ENCODE measurements at regions not wholly inside any gene's neighbourhood (a gene's known extent, or its start where the extent isn't known, plus 50 kb on each side); places are given as distances from the start of the nearest gene placed in this dataset.
A peak's percentile ranks its signal among the peaks of the same experiment; 100 is the strongest.
"Not testable (repeated sequence)": the region's sequence is repeated elsewhere in the genome, so short reads cannot be mapped to it uniquely, and the experiment has no call there.

DNA sequence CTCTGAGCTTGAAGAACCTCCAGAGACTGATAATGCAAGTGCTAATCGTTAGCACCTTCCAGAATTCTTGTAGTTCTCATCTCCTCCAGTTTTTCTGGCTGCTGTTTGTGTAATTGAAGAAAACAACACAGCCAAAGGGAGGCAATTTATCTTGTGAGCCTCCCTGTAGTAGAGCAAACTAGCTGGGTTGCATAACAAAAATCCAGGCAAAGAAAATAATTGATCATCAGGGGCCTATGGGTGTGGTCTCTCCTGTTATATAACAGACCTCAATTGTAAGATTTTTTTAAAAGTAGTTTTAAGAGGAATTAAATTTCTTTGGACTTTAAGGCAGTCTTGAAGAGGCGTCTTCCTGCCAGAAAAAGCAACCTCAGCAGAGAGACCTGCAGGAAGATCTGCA, 817.0 kb downstream of the CENPC start:
- H3K36me3 Mint-ChIP-seq (ENCODE audit: low read depth): no peaks in the 10 kb centered on the region
- H3K27me3 Mint-ChIP-seq (ENCODE audit: low read depth): no peaks in the 10 kb centered on the region
- H3K4me1 Mint-ChIP-seq: peaks cover 8% of the 10 kb centered on the region
- H3K9me3 Mint-ChIP-seq: no peaks in the 10 kb centered on the region
- TF ChIP-seq, protein P1, sequence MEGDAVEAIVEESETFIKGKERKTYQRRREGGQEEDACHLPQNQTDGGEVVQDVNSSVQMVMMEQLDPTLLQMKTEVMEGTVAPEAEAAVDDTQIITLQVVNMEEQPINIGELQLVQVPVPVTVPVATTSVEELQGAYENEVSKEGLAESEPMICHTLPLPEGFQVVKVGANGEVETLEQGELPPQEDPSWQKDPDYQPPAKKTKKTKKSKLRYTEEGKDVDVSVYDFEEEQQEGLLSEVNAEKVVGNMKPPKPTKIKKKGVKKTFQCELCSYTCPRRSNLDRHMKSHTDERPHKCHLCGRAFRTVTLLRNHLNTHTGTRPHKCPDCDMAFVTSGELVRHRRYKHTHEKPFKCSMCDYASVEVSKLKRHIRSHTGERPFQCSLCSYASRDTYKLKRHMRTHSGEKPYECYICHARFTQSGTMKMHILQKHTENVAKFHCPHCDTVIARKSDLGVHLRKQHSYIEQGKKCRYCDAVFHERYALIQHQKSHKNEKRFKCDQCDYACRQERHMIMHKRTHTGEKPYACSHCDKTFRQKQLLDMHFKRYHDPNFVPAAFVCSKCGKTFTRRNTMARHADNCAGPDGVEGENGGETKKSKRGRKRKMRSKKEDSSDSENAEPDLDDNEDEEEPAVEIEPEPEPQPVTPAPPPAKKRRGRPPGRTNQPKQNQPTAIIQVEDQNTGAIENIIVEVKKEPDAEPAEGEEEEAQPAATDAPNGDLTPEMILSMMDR (IDR thresholded peaks at IDR 0.05; ENCODE audit: unreplicated experiment in 3 of 3): no peak
- H3K27ac Mint-ChIP-seq: no peak overlapping the region
- no peak overlapping the region for H3K4me3 Mint-ChIP-seq

DNA sequence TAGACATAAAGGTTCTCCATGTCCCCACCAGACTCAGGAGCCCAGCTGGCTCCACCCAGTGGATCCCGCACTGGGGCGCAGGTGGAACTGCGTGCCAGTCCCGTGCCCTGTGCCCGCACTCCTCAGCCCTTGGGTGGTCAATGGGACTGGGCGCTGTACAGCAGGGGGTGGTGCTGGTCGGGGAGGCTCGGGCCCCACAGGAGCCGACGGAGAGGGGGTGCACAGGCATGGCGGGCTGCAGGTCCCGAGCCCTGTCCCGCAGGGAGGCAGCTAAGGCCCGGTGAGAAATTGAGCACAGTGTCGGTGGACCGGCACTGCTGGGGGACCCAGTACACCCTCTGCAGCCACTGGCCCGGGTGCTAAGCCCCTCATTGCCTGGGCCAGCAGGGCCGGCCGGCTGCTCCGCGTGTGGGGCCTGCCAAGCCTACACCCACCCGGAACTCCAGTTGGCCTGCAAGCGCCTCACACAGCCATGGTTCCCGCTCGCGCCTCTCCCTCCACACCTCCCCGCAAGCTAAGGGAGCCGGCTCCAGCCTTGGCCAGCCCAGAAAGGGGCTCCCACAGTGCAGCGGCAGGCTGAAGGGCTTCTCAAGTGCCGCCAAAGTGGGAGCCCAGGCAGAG, 832.9 kb downstream of the CENPC start:
- H3K27ac Mint-ChIP-seq; H3K4me3 Mint-ChIP-seq; H3K4me1 Mint-ChIP-seq; H3K27me3 Mint-ChIP-seq (ENCODE audit: low read depth); H3K36me3 Mint-ChIP-seq (ENCODE audit: low read depth); H3K9me3 Mint-ChIP-seq: not testable (repeated sequence)

DNA sequence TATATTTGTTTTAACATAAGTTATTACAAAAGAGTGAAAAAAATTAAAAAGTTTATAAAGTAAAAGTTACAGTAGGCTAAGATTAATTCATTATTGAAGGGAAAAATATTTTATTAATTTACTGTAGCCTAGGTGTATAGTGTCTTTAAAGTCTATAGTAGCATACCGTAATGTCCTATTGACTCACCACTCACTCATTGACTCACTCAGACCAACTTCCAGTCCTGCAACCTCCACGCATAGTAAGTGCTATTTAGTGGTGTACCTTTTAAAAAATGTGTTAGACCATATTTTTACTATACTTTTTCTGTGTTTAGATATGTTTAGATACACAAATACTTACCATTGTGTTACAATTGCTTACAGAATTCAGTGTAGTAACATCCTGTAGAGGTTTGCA, 841.1 kb downstream of the CENPC start:
- H3K4me1 Mint-ChIP-seq: no peaks in the 10 kb centered on the region
- H3K27ac Mint-ChIP-seq: no peak overlapping the region
- no peaks in the 10 kb centered on the region for H3K36me3 Mint-ChIP-seq (ENCODE audit: low read depth)
- H3K9me3 Mint-ChIP-seq: no peaks in the 10 kb centered on the region
- TF ChIP-seq, protein P1 (IDR thresholded peaks at IDR 0.05; ENCODE audit: unreplicated experiment in 3 of 3): no peak
- no peaks in the 10 kb centered on the region for H3K27me3 Mint-ChIP-seq (ENCODE audit: low read depth)
- no peak overlapping the region for H3K4me3 Mint-ChIP-seq

DNA sequence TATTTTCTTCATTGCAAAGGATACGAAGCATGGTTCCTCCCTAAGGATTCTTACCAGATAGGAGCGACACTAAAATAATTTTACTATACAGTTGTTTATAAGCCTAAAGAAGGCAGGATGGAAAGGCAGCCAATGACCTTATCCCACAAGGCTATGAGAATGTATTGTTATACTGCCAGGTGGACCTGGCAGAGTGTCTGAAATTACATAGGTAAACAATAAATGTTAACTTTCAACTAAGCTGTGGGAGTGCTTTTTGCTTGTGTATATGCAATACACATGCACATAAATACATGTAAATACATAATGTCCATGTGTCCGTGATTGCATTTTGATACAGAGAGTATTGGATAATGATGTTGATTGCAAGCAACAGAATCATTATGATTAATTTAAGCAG, 850.6 kb downstream of the CENPC start:
- Mint-ChIP-seq H3K27me3 (ENCODE audit: low read depth) (no peaks in the 10 kb centered on the region), H3K9me3 (no peaks in the 10 kb centered on the region), H3K27ac (no peak overlapping the region), H3K4me3 (no peak overlapping the region), H3K4me1 (peaks cover 13% of the 10 kb centered on the region), H3K36me3 (ENCODE audit: low read depth) (no peaks in the 10 kb centered on the region)
- TF ChIP-seq, protein P1 (IDR thresholded peaks at IDR 0.05; ENCODE audit: unreplicated experiment in 3 of 3): no peak

DNA sequence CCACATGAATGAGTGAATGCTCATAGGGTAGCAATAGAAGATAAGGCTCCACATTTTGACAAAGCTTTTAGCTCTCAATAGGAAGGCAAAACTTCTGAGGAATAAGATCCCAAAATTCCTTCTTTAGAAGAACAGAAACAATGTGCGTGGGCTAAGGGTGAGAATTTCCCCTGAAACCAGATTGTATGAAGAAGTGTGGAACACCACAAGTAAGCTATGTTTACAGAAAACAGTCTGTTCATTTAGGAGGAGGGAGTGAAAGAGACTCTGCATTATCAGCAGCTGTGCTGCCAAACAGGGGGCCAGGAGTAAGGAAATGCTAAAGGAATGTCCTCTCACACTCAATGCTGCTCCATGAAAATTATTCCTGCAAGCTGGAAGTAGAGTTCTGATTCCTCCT, 851.6 kb downstream of the CENPC start:
- TF ChIP-seq, protein P1 (IDR thresholded peaks at IDR 0.05; ENCODE audit: unreplicated experiment in 3 of 3): no peak
- no peaks in the 10 kb centered on the region for H3K36me3 Mint-ChIP-seq (ENCODE audit: low read depth)
- H3K4me3 Mint-ChIP-seq: peak overlapping the region in 1 of 3 experiments; percentile 4
- H3K9me3 Mint-ChIP-seq: no peaks in the 10 kb centered on the region
- H3K4me1 Mint-ChIP-seq: peaks cover 13% of the 10 kb centered on the region
- H3K27ac Mint-ChIP-seq: peak overlapping the region; percentile 48 to 84 (median 81)
- no peaks in the 10 kb centered on the region for H3K27me3 Mint-ChIP-seq (ENCODE audit: low read depth)

DNA sequence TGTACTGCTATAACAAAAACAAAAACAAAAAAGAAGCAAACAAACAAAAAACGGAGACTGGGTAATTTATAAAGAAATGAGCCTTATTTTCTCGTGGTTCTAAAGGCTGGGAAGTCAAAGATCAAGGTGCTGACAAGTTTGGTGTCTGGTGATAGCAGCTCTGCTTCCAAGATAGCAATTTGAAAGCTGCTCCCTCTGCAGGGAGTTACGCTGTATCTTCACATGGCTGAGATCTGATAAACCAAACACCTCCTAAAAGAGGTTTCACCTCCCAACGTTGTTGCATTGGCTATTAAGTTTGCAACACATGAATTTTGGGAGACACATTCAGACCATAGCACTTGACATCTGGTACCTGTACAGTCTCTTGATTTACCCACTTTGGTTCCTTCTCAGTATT, 854.2 kb downstream of the CENPC start:
- H3K4me3 Mint-ChIP-seq: no peak overlapping the region
- peaks cover 13% of the 10 kb centered on the region for H3K4me1 Mint-ChIP-seq
- no peak overlapping the region for H3K27ac Mint-ChIP-seq
- TF ChIP-seq, protein P1 (IDR thresholded peaks at IDR 0.05; ENCODE audit: unreplicated experiment in 3 of 3): no peak
- no peaks in the 10 kb centered on the region for H3K9me3 Mint-ChIP-seq
- no peaks in the 10 kb centered on the region for H3K27me3 Mint-ChIP-seq (ENCODE audit: low read depth)
- no peaks in the 10 kb centered on the region for H3K36me3 Mint-ChIP-seq (ENCODE audit: low read depth)
